Body of pancreas (tissue), 4 donors: ENCODE measurements at regions not wholly inside any gene's neighbourhood (a gene's known extent, or its start where the extent isn't known, plus 50 kb on each side); places are given as distances from the start of the nearest gene placed in this dataset.

Source experiments
- CTCF ChIP-seq, 7 experiments: fragments of 450-650 bp in 4 of 7; fragments of 200-600 bp in 3 of 7; sonication (generic) in 3 of 7; IDR thresholded peaks; one replicate each; pipeline ENCODE4 v1.5.1; 2016 to 2019; ENCODE audit warnings: antibody characterized with exemption in 7 of 7
- POLR2A ChIP-seq, 3 donors: fragments of 450-650 bp; IDR thresholded peaks; one replicate each; pipeline ENCODE4 v1.6.1; 2016; ENCODE audit warnings: antibody characterized with exemption in 3 of 3, mild to moderate bottlenecking in 2 of 3

GRCh38 chr18:25658476-25658875 is 306.5 kb upstream of the ZNF521 start:
- TF ChIP-seq POLR2A (IDR thresholded peaks at IDR 0.05), result no peak
- no peak for TF ChIP-seq CTCF (IDR thresholded peaks at IDR 0.05)
